ENCODE measurements at regions not wholly inside any gene's neighbourhood (a gene's known extent, or its start where the extent isn't known, plus 50 kb on each side); places are given as distances from the start of the nearest gene placed in this dataset.
"Not testable (repeated sequence)": the region's sequence is repeated elsewhere in the genome, so short reads cannot be mapped to it uniquely, and the experiment has no call there.

DNA sequence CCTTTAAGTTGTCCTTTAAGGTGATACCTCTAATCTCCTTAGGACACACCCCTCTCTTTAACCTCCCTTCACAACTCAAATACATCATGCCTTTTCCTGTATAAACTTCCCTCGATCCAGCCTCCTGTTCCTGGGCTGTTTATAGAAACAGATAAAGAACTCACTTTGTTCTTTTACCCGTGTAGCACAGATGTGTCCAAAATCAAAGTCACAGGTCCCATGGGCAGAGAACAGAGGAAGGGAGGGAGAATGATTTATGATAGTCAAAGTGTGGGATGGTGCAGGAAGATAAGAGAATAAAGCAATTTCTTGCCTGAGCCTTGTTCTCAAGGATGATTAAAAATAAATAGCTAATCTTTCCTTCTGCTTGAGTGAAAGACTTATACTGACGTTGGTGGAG lies 50.3 kb upstream of the CABCOCO1 start:
- Mint-ChIP-seq H3K27me3 (no peaks in the 10 kb centered on the region), H3K27ac (no peak overlapping the region), H3K36me3 (no peaks in the 10 kb centered on the region), H3K4me1 (no peaks in the 10 kb centered on the region), H3K4me3 (no peak overlapping the region), H3K9me3 (no peaks in the 10 kb centered on the region)
- CTCF ChIA-PET, result interaction anchor here (0.6 kb wide), 1 partner anchor 1467 kb away, joined by 3 read pairs; no protein-coding TSS in a partner anchor
- DNase-seq, result no peak

DNA sequence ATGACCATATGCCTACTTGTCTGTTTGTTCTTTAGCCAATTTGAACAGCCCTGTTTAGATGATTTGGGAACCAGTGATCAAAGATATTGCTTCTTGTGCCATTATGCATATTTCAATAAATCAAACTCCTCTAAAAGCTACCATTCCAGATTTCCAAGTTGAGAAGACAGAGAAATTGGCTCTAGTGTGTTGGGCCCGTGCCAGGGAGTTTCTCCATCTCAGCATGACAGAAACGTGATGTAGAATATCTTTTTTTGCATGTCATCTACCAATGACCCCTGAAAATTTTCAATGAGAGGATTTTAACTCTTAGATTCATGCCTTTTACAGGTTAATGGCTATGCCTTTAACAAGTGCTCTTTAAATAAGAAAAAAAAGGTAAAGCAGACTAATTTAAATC lies 50.7 kb upstream of the CABCOCO1 start:
- Mint-ChIP-seq H3K9me3 (no peaks in the 10 kb centered on the region), H3K4me3 (no peak overlapping the region), H3K4me1 (no peaks in the 10 kb centered on the region), H3K27ac (no peak overlapping the region), H3K27me3 (no peaks in the 10 kb centered on the region), H3K36me3 (no peaks in the 10 kb centered on the region)
- CTCF ChIA-PET, result no interaction called here
- DNase-seq, result no peak

DNA sequence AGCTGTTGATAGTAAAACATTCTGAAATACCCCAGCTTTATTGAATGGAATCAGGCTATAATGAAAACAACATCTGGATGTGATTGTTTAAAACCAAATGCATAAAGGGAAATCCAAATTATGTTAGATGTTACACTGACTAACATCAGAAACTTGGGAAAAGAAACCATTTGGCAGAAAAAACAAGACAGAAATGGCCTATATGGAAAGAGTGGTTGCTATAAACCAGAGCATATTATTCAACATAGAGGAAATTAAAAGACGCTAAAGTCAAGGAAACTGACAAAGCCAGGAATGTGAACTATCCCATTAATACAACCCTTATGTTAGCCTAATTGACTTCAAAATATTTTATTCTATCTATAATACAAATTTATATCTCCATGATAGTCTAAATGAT lies 53.0 kb upstream of the CABCOCO1 start:
- H3K4me3 Mint-ChIP-seq, result no peak overlapping the region
- H3K27me3 Mint-ChIP-seq, result no peaks in the 10 kb centered on the region
- no peak overlapping the region for H3K27ac Mint-ChIP-seq
- H3K9me3 Mint-ChIP-seq, result no peaks in the 10 kb centered on the region
- H3K4me1 Mint-ChIP-seq, result no peaks in the 10 kb centered on the region
- no peaks in the 10 kb centered on the region for H3K36me3 Mint-ChIP-seq
- DNase-seq, result no peak
- CTCF ChIA-PET, result no interaction called here

DNA sequence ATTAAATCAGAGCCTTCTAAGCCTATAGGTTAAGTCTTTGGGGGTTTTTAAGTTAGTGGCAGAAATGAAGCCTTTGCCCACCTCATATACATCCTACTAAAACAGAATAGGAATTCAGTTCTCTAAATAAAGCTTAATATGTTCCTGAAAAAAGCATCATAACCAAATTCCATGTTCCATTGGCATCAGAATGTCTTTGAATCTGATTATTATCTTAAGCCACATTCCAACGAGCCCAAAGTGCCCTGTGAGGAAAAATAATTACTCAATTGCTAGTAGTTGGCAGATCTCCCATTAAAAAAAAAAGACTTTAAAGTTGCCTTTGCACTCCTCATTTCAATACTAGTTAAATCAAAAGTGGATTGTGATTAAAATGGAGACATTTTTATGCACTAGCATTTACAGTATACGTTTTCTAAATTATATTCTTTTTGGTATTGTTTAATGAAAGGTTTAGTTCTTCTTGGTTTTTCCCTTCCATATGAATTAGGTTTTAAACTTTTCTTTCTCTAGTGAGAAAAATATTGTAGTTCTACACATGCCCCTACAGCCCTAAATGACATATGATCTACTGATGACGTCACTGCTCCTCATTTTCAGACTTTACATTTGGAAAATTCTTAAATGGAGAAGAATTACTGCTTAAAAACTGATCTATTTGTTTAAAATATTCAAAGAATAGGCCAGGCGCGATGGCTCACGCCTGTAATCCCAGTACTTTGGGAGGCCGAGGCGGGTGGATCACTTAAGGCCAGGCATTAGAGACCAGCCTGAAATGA lies 54.3 kb upstream of the CABCOCO1 start:
- Mint-ChIP-seq H3K27me3 (no peaks in the 10 kb centered on the region), H3K9me3 (no peaks in the 10 kb centered on the region), H3K4me3 (no peak overlapping the region), H3K4me1 (no peaks in the 10 kb centered on the region), H3K27ac (no peak overlapping the region), H3K36me3 (no peaks in the 10 kb centered on the region)
- CTCF ChIA-PET, result no interaction called here
- no peak for DNase-seq

DNA sequence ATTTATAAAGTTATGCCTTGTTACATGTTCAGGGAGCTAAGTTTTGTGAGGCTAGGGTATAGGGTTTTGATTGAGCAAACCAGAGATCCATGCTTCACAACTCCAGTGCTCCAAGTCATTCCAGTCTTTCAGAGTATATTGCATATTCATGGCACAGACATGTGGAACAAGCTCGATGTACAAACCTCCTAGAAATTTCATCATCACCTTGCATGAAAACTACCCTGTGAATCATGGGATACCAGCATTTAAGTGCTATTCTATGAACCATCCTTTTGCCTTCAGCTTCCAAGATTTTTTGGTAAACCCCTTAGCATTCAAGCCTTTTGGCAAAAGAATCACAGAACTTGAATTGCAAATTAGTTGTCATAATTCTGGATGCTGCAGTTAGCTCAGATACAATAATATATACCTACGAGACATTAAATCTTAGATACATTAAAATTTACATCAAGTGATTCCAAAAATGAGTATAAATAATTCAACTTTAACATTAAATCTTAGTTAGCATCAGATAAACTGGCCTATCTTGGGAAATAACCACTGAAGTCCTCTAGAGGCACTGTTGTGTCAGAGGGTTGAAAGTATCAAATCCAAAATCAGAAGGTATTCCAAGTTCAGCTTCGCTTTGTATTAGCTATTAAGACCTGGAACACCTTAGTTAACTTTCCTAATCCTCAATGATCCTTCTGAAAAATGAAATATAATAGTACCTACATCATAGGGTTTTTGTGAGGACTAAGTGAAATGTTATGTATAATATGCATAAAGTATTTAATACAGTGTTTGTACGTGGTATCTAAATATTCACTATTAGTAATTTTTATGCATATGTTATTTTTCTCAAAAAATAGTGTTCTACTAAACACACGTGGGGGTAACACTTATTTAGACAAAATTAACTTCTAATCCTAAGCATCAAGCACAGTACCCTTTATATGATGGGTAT lies 55.5 kb upstream of the CABCOCO1 start:
- Mint-ChIP-seq H3K36me3 (no peaks in the 10 kb centered on the region), H3K27me3 (no peaks in the 10 kb centered on the region), H3K4me1 (no peaks in the 10 kb centered on the region), H3K9me3 (no peaks in the 10 kb centered on the region), H3K4me3 (no peak overlapping the region), H3K27ac (no peak overlapping the region)
- CTCF ChIA-PET, result interaction anchor here (0.6 to 1.0 kb wide), 2 partner anchors 467 to 695 kb away, joined by 3 to 4 read pairs; no protein-coding TSS in a partner anchor
- no peak for DNase-seq

DNA sequence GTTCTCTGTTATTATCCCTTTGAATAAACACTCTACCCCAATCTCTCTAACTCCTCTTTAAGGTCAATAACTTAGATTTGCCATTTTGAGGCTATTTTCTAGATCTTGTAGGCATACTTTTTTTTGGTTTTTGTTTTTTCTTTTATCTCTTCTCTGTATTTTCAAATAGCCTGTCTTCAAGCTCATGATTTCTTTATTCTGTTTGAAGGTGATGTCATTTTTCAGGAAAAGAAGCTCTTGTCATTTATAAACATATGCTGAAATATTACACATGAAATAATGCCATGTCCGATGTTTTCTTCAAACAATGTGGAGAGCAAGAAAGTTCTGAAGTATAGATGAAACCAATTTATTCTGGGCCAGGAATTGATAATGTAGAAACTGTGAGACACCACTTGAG lies 57.5 kb upstream of the CABCOCO1 start:
- Mint-ChIP-seq H3K27ac (no peak overlapping the region), H3K27me3 (no peaks in the 10 kb centered on the region), H3K9me3 (no peaks in the 10 kb centered on the region), H3K36me3 (no peaks in the 10 kb centered on the region), H3K4me1 (no peaks in the 10 kb centered on the region), H3K4me3 (no peak overlapping the region)
- DNase-seq, result no peak
- CTCF ChIA-PET, result no interaction called here

DNA sequence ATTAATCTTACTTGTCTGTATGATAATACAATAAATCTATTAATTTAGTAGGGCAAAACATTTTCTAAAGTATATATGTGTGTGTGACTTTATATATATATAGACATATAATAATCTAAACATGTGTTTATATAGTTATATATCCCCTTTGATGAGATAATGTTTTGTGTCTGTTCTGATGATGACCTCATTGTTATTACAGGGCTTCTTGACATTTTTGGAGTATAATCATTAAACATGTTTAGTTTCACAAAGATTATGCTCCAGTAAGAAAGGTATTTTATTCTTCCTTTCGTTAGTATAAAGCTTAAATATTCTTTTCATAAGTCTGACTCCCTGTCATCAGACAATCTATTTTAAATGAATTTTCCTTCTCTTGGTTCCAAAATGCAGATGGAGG lies 62.3 kb upstream of the CABCOCO1 start:
- no peak for DNase-seq
- CTCF ChIA-PET, result no interaction called here
- H3K4me3 Mint-ChIP-seq, result no peak overlapping the region

DNA sequence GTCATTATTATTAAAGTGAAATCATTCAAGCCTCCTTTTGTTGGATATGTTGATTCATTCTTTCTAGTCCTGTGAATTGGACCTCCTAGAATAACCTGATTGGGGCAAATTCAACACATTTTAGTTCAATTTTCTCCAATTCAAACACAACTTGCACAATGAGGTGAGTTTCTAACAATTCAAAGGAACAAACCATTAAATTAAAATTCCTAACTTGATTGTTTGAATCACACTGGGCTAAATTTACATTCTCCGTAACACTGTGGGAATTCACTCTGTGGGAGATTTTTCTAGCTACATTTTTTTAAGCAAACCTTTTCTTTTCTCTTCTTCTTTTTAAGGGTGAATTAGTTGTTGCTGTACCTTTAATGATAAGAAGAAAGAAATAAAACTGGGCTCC lies 68.3 kb upstream of the CABCOCO1 start:
- CTCF ChIA-PET, result interaction anchor here (0.6 kb wide), 1 partner anchor 173 kb away, joined by 3 read pairs; no protein-coding TSS in a partner anchor
- Mint-ChIP-seq H3K4me3 (no peak overlapping the region), H3K27me3 (no peaks in the 10 kb centered on the region), H3K4me1 (no peaks in the 10 kb centered on the region), H3K36me3 (no peaks in the 10 kb centered on the region), H3K9me3 (no peaks in the 10 kb centered on the region), H3K27ac (no peak overlapping the region)
- no peak for DNase-seq

More for the DNA sequence above, 62.3 kb upstream of the CABCOCO1 start:
- no peaks in the 10 kb centered on the region for H3K9me3 Mint-ChIP-seq
- H3K27me3 Mint-ChIP-seq, result no peaks in the 10 kb centered on the region
- H3K27ac Mint-ChIP-seq, result no peak overlapping the region
- H3K36me3 Mint-ChIP-seq, result no peaks in the 10 kb centered on the region
- H3K4me1 Mint-ChIP-seq, result no peaks in the 10 kb centered on the region

DNA sequence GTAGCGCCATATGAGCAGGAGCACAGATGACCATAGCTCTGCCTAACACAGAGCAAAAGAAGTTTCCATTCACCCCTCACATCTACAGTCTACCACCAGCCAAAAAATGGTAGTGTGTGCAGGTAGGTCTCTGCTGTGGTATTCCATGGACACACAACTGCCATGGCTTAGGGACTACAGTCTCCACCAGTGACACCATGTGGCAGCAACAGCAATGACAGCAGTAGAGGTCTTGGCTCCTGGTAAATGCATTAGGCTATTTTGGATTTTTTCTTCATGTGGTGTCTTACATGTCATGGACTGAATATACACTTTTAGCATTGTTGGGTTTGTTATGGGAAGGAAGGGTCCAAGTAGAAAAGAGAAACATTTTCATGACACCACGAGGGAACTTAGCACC lies 70.1 kb upstream of the CABCOCO1 start:
- CTCF ChIA-PET, result no interaction called here
- H3K4me1 Mint-ChIP-seq, result no peaks in the 10 kb centered on the region
- no peaks in the 10 kb centered on the region for H3K36me3 Mint-ChIP-seq

DNA sequence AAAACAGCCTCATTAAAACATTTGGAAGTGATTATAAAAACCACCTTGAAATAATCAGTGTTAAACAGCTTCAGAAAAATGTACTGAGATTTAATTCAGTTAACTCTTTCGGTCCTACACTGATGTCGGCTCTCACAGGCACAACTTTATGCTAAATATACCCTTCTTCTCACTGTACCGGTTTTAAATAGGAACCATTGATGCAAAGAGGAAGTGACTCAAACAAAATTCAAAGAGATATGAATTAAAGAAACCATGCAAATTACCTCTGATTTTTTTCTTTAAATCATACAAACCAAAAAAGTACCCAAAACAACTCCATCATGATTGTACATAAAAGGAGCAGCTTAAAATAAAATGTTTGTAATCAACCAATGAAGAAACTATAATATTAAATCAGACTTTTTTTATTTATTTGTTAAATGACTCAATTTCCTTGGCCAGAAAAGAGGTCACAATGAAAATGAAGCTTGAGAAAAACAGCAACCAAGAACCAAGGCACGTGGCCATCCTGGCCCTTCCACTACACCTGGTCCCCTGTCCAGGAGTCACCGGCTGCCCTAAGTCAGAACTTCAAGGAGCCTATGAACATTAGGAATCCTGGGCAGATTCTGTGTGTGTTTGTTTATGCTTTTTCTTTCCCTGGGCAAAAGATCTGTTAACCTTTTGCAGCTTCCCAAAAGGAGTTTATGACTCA lies 73.0 kb upstream of the CABCOCO1 start:
- Mint-ChIP-seq H3K27me3 (no peaks in the 10 kb centered on the region), H3K36me3 (no peaks in the 10 kb centered on the region), H3K27ac (no peak overlapping the region), H3K4me1 (no peaks in the 10 kb centered on the region), H3K9me3 (no peaks in the 10 kb centered on the region), H3K4me3 (no peak overlapping the region)
- DNase-seq, result no peak
- CTCF ChIA-PET, result interaction anchor here (1.0 kb wide), 1 partner anchor 144 kb away, joined by 5 read pairs; no protein-coding TSS in a partner anchor

More for the DNA sequence above, 70.1 kb upstream of the CABCOCO1 start:
- no peak for DNase-seq
- Mint-ChIP-seq H3K27me3 (no peaks in the 10 kb centered on the region), H3K4me3 (no peak overlapping the region), H3K27ac (no peak overlapping the region), H3K9me3 (no peaks in the 10 kb centered on the region)

DNA sequence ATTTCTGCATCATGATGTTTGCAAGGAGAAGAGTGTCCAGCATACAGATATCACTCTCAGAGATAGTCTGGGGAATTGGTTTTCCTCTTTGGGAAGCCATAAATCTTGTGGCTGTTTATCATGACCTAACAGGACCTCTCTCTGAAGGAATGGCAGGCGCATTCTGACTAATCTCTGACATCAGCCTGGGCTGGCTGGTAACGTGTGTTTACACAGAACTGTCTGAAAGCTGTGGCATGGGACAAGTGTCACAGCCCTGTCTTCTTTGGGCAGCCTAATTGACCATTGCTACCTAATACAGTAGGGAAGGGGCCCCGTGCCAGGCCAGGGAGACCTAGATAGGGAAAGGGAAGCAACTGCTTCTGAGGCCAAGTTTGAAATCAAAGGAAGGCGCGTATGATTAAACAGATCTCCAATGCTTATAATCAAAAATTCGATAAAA lies 73.9 kb upstream of the CABCOCO1 start:
- H3K36me3 Mint-ChIP-seq, result no peaks in the 10 kb centered on the region
- DNase-seq, result no peak
- no peaks in the 10 kb centered on the region for H3K4me1 Mint-ChIP-seq
- no peak overlapping the region for H3K4me3 Mint-ChIP-seq
- H3K27me3 Mint-ChIP-seq, result no peaks in the 10 kb centered on the region
- no peak overlapping the region for H3K27ac Mint-ChIP-seq
- no peaks in the 10 kb centered on the region for H3K9me3 Mint-ChIP-seq
- CTCF ChIA-PET, result interaction anchor here (1.0 kb wide), 1 partner anchor 144 kb away, joined by 5 read pairs; no protein-coding TSS in a partner anchor

DNA sequence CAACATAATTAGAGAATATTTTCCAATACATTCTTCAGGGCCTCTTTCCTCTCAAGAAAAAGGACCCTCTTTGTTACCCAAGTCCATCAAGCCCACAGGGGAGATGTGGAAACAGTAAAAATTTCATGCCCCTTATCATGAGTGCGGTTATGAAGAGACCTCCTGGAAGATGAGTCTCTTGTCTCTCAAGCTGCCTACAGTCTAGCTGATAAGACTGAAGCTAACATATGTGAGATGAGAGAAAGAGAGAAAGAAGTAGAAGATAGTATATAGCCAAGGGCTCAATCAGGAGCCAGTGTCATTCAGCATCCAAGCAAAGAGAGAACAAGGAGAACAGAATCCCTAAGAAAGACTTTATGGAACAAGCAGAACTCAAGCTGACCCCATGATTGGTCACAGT lies 75.9 kb upstream of the CABCOCO1 start:
- H3K9me3 Mint-ChIP-seq, result no peaks in the 10 kb centered on the region
- no peaks in the 10 kb centered on the region for H3K4me1 Mint-ChIP-seq
- no peak overlapping the region for H3K27ac Mint-ChIP-seq
- H3K4me3 Mint-ChIP-seq, result no peak overlapping the region
- H3K36me3 Mint-ChIP-seq, result no peaks in the 10 kb centered on the region
- CTCF ChIA-PET, result no interaction called here
- DNase-seq, result no peak
- H3K27me3 Mint-ChIP-seq, result no peaks in the 10 kb centered on the region

DNA sequence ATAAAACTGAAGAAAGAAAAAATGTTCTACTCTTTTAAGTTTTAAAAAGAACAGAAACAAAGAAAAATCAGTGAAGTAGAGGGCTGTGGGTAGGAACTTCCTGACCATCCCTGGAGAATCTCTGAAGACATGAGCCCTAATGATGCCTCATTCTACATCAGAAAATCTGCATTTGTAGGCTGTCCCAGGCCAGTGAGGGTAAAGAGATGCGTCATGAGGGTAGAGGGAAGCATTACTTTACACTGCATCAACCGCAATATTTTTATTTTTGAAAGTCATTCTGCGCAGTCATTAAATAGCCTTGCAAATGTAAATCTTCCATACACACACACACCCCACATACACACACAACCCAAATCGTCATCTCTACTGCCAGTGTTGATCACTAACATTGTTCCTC lies 82.1 kb upstream of the CABCOCO1 start:
- no peak overlapping the region for H3K27ac Mint-ChIP-seq
- CTCF ChIA-PET, result no interaction called here
- DNase-seq, result no peak
- H3K9me3 Mint-ChIP-seq, result no peaks in the 10 kb centered on the region
- H3K27me3 Mint-ChIP-seq, result peaks cover 13% of the 10 kb centered on the region
- H3K4me1 Mint-ChIP-seq, result no peaks in the 10 kb centered on the region
- no peaks in the 10 kb centered on the region for H3K36me3 Mint-ChIP-seq
- no peak overlapping the region for H3K4me3 Mint-ChIP-seq

DNA sequence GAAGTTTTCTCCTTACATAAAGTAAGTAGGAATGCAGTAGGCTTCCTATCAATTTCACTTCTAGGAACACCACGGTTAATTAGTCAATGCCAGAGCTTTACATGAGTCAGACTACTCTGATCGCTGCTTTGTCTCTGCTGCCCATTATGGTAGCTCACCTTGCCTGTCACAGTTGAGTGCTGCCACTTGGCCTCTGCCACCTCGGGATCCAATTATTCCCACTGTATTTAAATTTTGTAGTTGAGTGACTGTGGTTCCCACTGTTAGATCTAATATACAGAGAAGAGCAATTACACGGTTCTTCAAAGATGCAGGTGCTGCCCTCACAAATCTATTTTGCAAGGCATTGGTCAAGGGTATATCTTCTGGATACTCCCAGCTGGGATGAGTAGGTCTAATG lies 92.5 kb upstream of the CABCOCO1 start:
- H3K4me1 Mint-ChIP-seq, H3K27ac Mint-ChIP-seq, CTCF ChIA-PET, DNase-seq, H3K9me3 Mint-ChIP-seq, H3K36me3 Mint-ChIP-seq, H3K27me3 Mint-ChIP-seq, H3K4me3 Mint-ChIP-seq: not testable (repeated sequence)

All from activated naive CD4-positive, alpha-beta T cell treated with anti-CD3 and anti-CD28 coated beads, Interleukin-2, amount 10 ng/mL, durations not matched to agents 7 days and 5 days (primary cell).